ENCODE measurements at regions not wholly inside any gene's neighbourhood (a gene's known extent, or its start where the extent isn't known, plus 50 kb on each side); places are given as distances from the start of the nearest gene placed in this dataset.

DNA sequence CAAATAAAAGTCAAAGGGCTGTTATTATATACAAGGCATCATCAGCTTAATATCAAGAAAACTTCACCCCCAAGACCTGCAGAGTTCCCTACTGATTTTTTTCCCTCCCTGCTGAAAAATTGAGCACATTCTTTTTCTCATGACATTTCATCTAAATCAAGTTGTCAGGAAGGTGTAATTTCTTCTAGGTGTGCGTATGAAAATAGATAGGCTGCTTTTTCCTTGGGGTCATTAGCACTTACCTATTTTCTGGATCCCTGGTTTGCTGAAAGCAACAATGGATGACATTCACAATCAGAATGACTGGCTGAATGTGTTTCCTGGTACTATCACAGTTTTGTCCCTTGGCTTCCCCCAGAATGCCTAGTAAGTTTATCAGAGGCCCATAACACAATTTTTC is 225.0 kb upstream of the KIRREL3 start:
- in situ Hi-C loops (cut with MboI) = no loop called here
- no peak for TF ChIP-seq NR2F1 (conservative IDR thresholded peaks at IDR 0.05)
- TF ChIP-seq ZBTB40 (IDR thresholded peaks at IDR 0.05; ENCODE audit: borderline replicate concordance) = no peak
- no peak for TF ChIP-seq SMAD1 (IDR thresholded peaks at IDR 0.05; ENCODE audit: low read depth, partially characterized antibody)
- no peak for TF ChIP-seq EED (IDR thresholded peaks at IDR 0.05; ENCODE audit: low read depth)
- no peak for TF ChIP-seq SUPT20H (IDR thresholded peaks at IDR 0.05; ENCODE audit: borderline replicate concordance, control insufficient read depth, low read depth, low read length)
- no peak for TF ChIP-seq HDGF (IDR thresholded peaks at IDR 0.05)
- TF ChIP-seq MYC (IDR thresholded peaks at IDR 0.05; ENCODE audit: insufficient read depth, insufficient read length, insufficient replicate concordance, low read length, severe bottlenecking) = no peak
- TF ChIP-seq, protein P1, sequence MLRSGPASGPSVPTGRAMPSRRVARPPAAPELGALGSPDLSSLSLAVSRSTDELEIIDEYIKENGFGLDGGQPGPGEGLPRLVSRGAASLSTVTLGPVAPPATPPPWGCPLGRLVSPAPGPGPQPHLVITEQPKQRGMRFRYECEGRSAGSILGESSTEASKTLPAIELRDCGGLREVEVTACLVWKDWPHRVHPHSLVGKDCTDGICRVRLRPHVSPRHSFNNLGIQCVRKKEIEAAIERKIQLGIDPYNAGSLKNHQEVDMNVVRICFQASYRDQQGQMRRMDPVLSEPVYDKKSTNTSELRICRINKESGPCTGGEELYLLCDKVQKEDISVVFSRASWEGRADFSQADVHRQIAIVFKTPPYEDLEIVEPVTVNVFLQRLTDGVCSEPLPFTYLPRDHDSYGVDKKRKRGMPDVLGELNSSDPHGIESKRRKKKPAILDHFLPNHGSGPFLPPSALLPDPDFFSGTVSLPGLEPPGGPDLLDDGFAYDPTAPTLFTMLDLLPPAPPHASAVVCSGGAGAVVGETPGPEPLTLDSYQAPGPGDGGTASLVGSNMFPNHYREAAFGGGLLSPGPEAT (IDR thresholded peaks at IDR 0.05; ENCODE audit: low read depth) = no peak
- no peak for TF ChIP-seq E4F1 (IDR thresholded peaks at IDR 0.05; ENCODE audit: borderline replicate concordance, partially characterized antibody)
- TF ChIP-seq, protein P2, sequence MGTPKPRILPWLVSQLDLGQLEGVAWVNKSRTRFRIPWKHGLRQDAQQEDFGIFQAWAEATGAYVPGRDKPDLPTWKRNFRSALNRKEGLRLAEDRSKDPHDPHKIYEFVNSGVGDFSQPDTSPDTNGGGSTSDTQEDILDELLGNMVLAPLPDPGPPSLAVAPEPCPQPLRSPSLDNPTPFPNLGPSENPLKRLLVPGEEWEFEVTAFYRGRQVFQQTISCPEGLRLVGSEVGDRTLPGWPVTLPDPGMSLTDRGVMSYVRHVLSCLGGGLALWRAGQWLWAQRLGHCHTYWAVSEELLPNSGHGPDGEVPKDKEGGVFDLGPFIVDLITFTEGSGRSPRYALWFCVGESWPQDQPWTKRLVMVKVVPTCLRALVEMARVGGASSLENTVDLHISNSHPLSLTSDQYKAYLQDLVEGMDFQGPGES (IDR thresholded peaks at IDR 0.05) = no peak
- no peak for TF ChIP-seq PML (IDR thresholded peaks at IDR 0.05; ENCODE audit: low read length)
- no peak for TF ChIP-seq E2F8 (IDR thresholded peaks at IDR 0.05; ENCODE audit: low read depth, partially characterized antibody)

More for the DNA sequence above, 225.0 kb upstream of the KIRREL3 start:
- intact Hi-C loops (cut with micrococcal nuclease; ENCODE audit: unreplicated experiment) = no loop called here
- Histone ChIP-seq H3K27me3 (replicated peaks in 1 of 2; ENCODE audit: control insufficient read depth in 2 of 2, insufficient read depth in 2 of 2, low read length in 1 of 2) (no peaks in the 10 kb centered on the region), H3K9ac (ENCODE audit: control insufficient read depth, insufficient read depth, low read length) (no peak overlapping the region), H3K4me2 (ENCODE audit: control insufficient read depth, insufficient read depth) (no peak overlapping the region), H3K79me2 (ENCODE audit: control insufficient read depth, insufficient read depth, low read length) (no peaks in the 10 kb centered on the region), H3K36me3 (ENCODE audit: control insufficient read depth in 2 of 2, insufficient read depth in 2 of 2, low read length in 1 of 2) (no peaks in the 10 kb centered on the region), H3K27ac (ENCODE audit: control insufficient read depth, insufficient read depth) (no peak overlapping the region), H3K9me3 (replicated peaks; ENCODE audit: control insufficient read depth, insufficient read depth, low read length) (no peaks in the 10 kb centered on the region), H2AFZ (ENCODE audit: control insufficient read depth, low read depth, low read length) (no peak overlapping the region), H4K20me1 (ENCODE audit: control insufficient read depth, insufficient read depth) (no peaks in the 10 kb centered on the region), H3K4me3 (no peak overlapping the region), H3K4me1 (ENCODE audit: control insufficient read depth, insufficient read depth, low read length) (no peaks in the 10 kb centered on the region)
- ATAC-seq (no peak), FAIRE-seq (no peak), DNase-seq (ENCODE audit: low read depth, low spot score) (no peak)
- 0% methylated on average over 1 of the region's 1 CpG for WGBS (ENCODE audit: insufficient coverage, insufficient replicate concordance, low lambda C conversion rate, missing lambda C conversion rate)
- BruUV-seq (replicated peaks) = no TSS peak
- SMC1A ChIA-PET (ENCODE audit: uncharacterized antibody, unreplicated experiment) = interaction anchor here (0.9 kb wide), 1 partner anchor 13 kb away, joined by 3 read pairs; no protein-coding TSS in a partner anchor
- CTCF ChIA-PET = no interaction called here
- POLR2A ChIA-PET = no interaction called here
- RAD21 ChIA-PET (ENCODE audit: unreplicated experiment) = no interaction called here

Data from GM12878 (cell line).